Mesendoderm (in vitro differentiated cells): ENCODE measurements at regions not wholly inside any gene's neighbourhood (a gene's known extent, or its start where the extent isn't known, plus 50 kb on each side); places are given as distances from the start of the nearest gene placed in this dataset.

Source experiments
- DNase-seq: peaks from one replicate; pipeline ENCODE4 v3.0.0; 2013
- H2AK5ac ChIP-seq: 2 replicates; pipeline ENCODE4 v1.6.1; 2013; ENCODE audit warnings: low read length, inconsistent platforms
- H2BK120ac ChIP-seq: 2 replicates; pipeline ENCODE4 v1.6.1; 2013; ENCODE audit warnings: low read depth, mild to moderate bottlenecking, low read length, moderate library complexity, mixed read lengths
- H2BK15ac ChIP-seq: replicated peaks from 2 replicates; pipeline ENCODE4 v1.6.1; 2013; ENCODE audit warnings: low read depth, mild to moderate bottlenecking, moderate library complexity
- H2BK5ac ChIP-seq: 2 replicates; pipeline ENCODE4 v1.6.1; 2013; ENCODE audit warnings: low read length, inconsistent platforms
- H3K18ac ChIP-seq: 2 replicates; pipeline ENCODE4 v1.6.1; 2013; ENCODE audit warnings: mild to moderate bottlenecking, low read length, mixed read lengths
- H3K23ac ChIP-seq: one replicate; pipeline ENCODE4 v1.6.1; 2013; ENCODE audit warnings: low read length
- H3K27ac ChIP-seq: 2 replicates; pipeline ENCODE4 v1.5.1; 2013; ENCODE audit warnings: low read depth, mild to moderate bottlenecking, inconsistent platforms, low read length, moderate library complexity
- H3K27me3 ChIP-seq: 2 replicates; pipeline ENCODE4 v1.6.1; 2013; ENCODE audit warnings: low read length, control low read depth, mild to moderate bottlenecking, inconsistent platforms; ENCODE audit not compliant: insufficient read depth, poor library complexity
- H3K36me3 ChIP-seq: 2 replicates; pipeline ENCODE4 v1.6.1; 2013; ENCODE audit warnings: low read length, inconsistent platforms; ENCODE audit not compliant: control insufficient read depth, insufficient read depth
- H3K4ac ChIP-seq: one replicate; pipeline ENCODE4 v1.6.1; 2013; ENCODE audit warnings: low read depth, mild to moderate bottlenecking, low read length, moderate library complexity
- H3K4me1 ChIP-seq: 2 replicates; pipeline ENCODE4 v1.6.1; 2013; ENCODE audit warnings: low read depth, low read length, inconsistent platforms; ENCODE audit not compliant: control insufficient read depth
- H3K4me2 ChIP-seq: 2 replicates; pipeline ENCODE4 v1.6.1; 2013; ENCODE audit warnings: low read length
- H3K4me3 ChIP-seq: 2 replicates; pipeline ENCODE4 v1.5.1; 2013; ENCODE audit warnings: mild to moderate bottlenecking, low read length
- H3K56ac ChIP-seq: one replicate; pipeline ENCODE4 v1.6.1; 2013; ENCODE audit warnings: low read length
- H3K79me1 ChIP-seq: 2 replicates; pipeline ENCODE4 v1.6.1; 2013; ENCODE audit warnings: low read length, inconsistent platforms
- H3K79me2 ChIP-seq: 2 replicates; pipeline ENCODE4 v1.6.1; 2013; ENCODE audit warnings: mild to moderate bottlenecking, low read length; ENCODE audit not compliant: control insufficient read depth, insufficient read depth
- H3K9ac ChIP-seq: 2 replicates; pipeline ENCODE4 v1.6.1; 2013; ENCODE audit warnings: low read length, inconsistent platforms
- H4K5ac ChIP-seq: one replicate; pipeline ENCODE4 v1.6.1; 2013; ENCODE audit warnings: low read length
- H4K8ac ChIP-seq: one replicate; pipeline ENCODE4 v1.6.1; 2013; ENCODE audit warnings: low read depth, mild to moderate bottlenecking, control low read depth, low read length, moderate library complexity
- WGBS: extraction: QIAGEN DNeasy Blood & Tissue Kit; methylation state at CpG from one replicate; pipeline ENCODE4 v1.1.7; 2013; ENCODE audit warnings: low lambda C conversion rate, missing lambda C conversion rate; ENCODE audit not compliant: insufficient coverage; ENCODE audit errors: extremely low coverage; 5-methylcytosine and 5-hydroxymethylcytosine counted together

GRCh38 chr2:222013889-222014288, 284.9 kb downstream of the PAX3 start:
- Histone ChIP-seq H2BK120ac (no peak overlapping the region), H3K4me2 (no peak overlapping the region), H3K4ac (no peak overlapping the region), H2AK5ac (no peak overlapping the region), H3K18ac (no peak overlapping the region), H3K4me1 (no peaks in the 10 kb centered on the region), H3K56ac (no peak overlapping the region), H2BK15ac (no peak overlapping the region), H3K79me2 (no peaks in the 10 kb centered on the region), H3K9ac (no peak overlapping the region), H4K5ac (no peak overlapping the region), H3K27ac (no peak overlapping the region), H3K79me1 (no peaks in the 10 kb centered on the region), H3K27me3 (no peaks in the 10 kb centered on the region), H2BK5ac (no peak overlapping the region), H3K36me3 (no peaks in the 10 kb centered on the region), H4K8ac (no peak overlapping the region), H3K23ac (no peak overlapping the region), H3K4me3 (no peak overlapping the region)
- no CpG with 5 or more reads among the region's 3 CpGs for WGBS
- no peak for DNase-seq

GRCh38 chr2:222000326-222000725, 298.5 kb downstream of the PAX3 start:
- Histone ChIP-seq H3K79me2 (no peaks in the 10 kb centered on the region), H4K8ac (no peak overlapping the region), H3K9ac (no peak overlapping the region), H2AK5ac (no peak overlapping the region), H3K23ac (no peak overlapping the region), H4K5ac (no peak overlapping the region), H3K18ac (no peak overlapping the region), H3K4me3 (no peak overlapping the region), H3K4me1 (no peaks in the 10 kb centered on the region), H3K4ac (no peak overlapping the region), H3K79me1 (no peaks in the 10 kb centered on the region), H2BK5ac (no peak overlapping the region), H3K27ac (no peak overlapping the region), H3K36me3 (no peaks in the 10 kb centered on the region), H3K27me3 (no peaks in the 10 kb centered on the region), H3K56ac (no peak overlapping the region), H3K4me2 (no peak overlapping the region), H2BK15ac (no peak overlapping the region), H2BK120ac (no peak overlapping the region)
- no peak for DNase-seq
- WGBS: no CpG with 5 or more reads among the region's 3 CpGs

GRCh38 chr2:221999717-222000116, 299.1 kb downstream of the PAX3 start:
- Histone ChIP-seq H3K56ac (no peak overlapping the region), H2BK5ac (no peak overlapping the region), H3K79me2 (no peaks in the 10 kb centered on the region), H4K5ac (no peak overlapping the region), H3K27me3 (no peaks in the 10 kb centered on the region), H3K4me2 (no peak overlapping the region), H3K79me1 (no peaks in the 10 kb centered on the region), H3K27ac (no peak overlapping the region), H2BK120ac (no peak overlapping the region), H4K8ac (no peak overlapping the region), H2BK15ac (no peak overlapping the region), H3K4me3 (no peak overlapping the region), H3K4me1 (no peaks in the 10 kb centered on the region), H2AK5ac (no peak overlapping the region), H3K4ac (no peak overlapping the region), H3K18ac (no peak overlapping the region), H3K36me3 (no peaks in the 10 kb centered on the region), H3K23ac (no peak overlapping the region), H3K9ac (no peak overlapping the region)
- peak; percentile 26 for DNase-seq
- WGBS: no CpG with 5 or more reads among the region's 6 CpGs

GRCh38 chr2:221999166-221999565, 299.6 kb downstream of the PAX3 start:
- H3K4me3 ChIP-seq: no peak overlapping the region
- H3K9ac ChIP-seq: no peak overlapping the region
- H3K36me3 ChIP-seq: no peaks in the 10 kb centered on the region
- no peak overlapping the region for H2BK120ac ChIP-seq
- no peak overlapping the region for H3K23ac ChIP-seq
- no peaks in the 10 kb centered on the region for H3K79me1 ChIP-seq
- no peak overlapping the region for H2BK5ac ChIP-seq
- H3K27me3 ChIP-seq: no peaks in the 10 kb centered on the region
- H4K8ac ChIP-seq: no peak overlapping the region
- H4K5ac ChIP-seq: no peak overlapping the region
- no peak for DNase-seq
- no peak overlapping the region for H3K4ac ChIP-seq
- no peaks in the 10 kb centered on the region for H3K79me2 ChIP-seq
- no peak overlapping the region for H3K18ac ChIP-seq
- H3K4me2 ChIP-seq: no peak overlapping the region
- no peaks in the 10 kb centered on the region for H3K4me1 ChIP-seq
- H3K27ac ChIP-seq: no peak overlapping the region
- H3K56ac ChIP-seq: no peak overlapping the region
- no peak overlapping the region for H2AK5ac ChIP-seq
- H2BK15ac ChIP-seq: no peak overlapping the region
- WGBS: no CpG with 5 or more reads among the region's 2 CpGs

GRCh38 chr2:221997683-221998082, 301.1 kb downstream of the PAX3 start:
- no CpG with 5 or more reads among the region's 1 CpG for WGBS
- H3K56ac ChIP-seq: no peak overlapping the region

GRCh38 chr2:221997100-221997499, 301.7 kb downstream of the PAX3 start:
- no CpG with 5 or more reads among the region's 3 CpGs for WGBS
- no peak overlapping the region for H3K56ac ChIP-seq
- H3K4me1 ChIP-seq: no peaks in the 10 kb centered on the region
- no peak overlapping the region for H3K9ac ChIP-seq
- DNase-seq: peak; percentile 91
- H2BK15ac ChIP-seq: no peak overlapping the region
- H3K79me1 ChIP-seq: no peaks in the 10 kb centered on the region
- no peak overlapping the region for H2AK5ac ChIP-seq
- no peak overlapping the region for H2BK5ac ChIP-seq
- no peak overlapping the region for H3K27ac ChIP-seq
- no peak overlapping the region for H3K18ac ChIP-seq
- H3K36me3 ChIP-seq: no peaks in the 10 kb centered on the region
- no peaks in the 10 kb centered on the region for H3K79me2 ChIP-seq
- no peak overlapping the region for H4K8ac ChIP-seq
- no peak overlapping the region for H3K4ac ChIP-seq
- no peak overlapping the region for H3K4me3 ChIP-seq
- H3K23ac ChIP-seq: no peak overlapping the region
- H2BK120ac ChIP-seq: no peak overlapping the region
- H3K27me3 ChIP-seq: no peaks in the 10 kb centered on the region
- H4K5ac ChIP-seq: no peak overlapping the region
- no peak overlapping the region for H3K4me2 ChIP-seq

More at GRCh38 chr2:221997683-221998082, 301.1 kb downstream of the PAX3 start:
- no peak overlapping the region for H3K23ac ChIP-seq
- H3K79me1 ChIP-seq: no peaks in the 10 kb centered on the region
- H3K18ac ChIP-seq: no peak overlapping the region
- no peaks in the 10 kb centered on the region for H3K79me2 ChIP-seq
- no peak overlapping the region for H3K27ac ChIP-seq
- H2AK5ac ChIP-seq: no peak overlapping the region
- DNase-seq: no peak
- no peak overlapping the region for H3K4me3 ChIP-seq
- no peak overlapping the region for H4K5ac ChIP-seq
- no peak overlapping the region for H4K8ac ChIP-seq
- no peaks in the 10 kb centered on the region for H3K27me3 ChIP-seq
- H3K4me1 ChIP-seq: no peaks in the 10 kb centered on the region
- H3K9ac ChIP-seq: no peak overlapping the region
- no peak overlapping the region for H3K4ac ChIP-seq
- H2BK15ac ChIP-seq: no peak overlapping the region
- no peak overlapping the region for H3K4me2 ChIP-seq
- H3K36me3 ChIP-seq: no peaks in the 10 kb centered on the region
- no peak overlapping the region for H2BK5ac ChIP-seq
- no peak overlapping the region for H2BK120ac ChIP-seq
